ENCODE measurements at regions not wholly inside any gene's neighbourhood (a gene's known extent, or its start where the extent isn't known, plus 50 kb on each side); places are given as distances from the start of the nearest gene placed in this dataset.
"Not testable (repeated sequence)": the region's sequence is repeated elsewhere in the genome, so short reads cannot be mapped to it uniquely, and the experiment has no call there.

DNA sequence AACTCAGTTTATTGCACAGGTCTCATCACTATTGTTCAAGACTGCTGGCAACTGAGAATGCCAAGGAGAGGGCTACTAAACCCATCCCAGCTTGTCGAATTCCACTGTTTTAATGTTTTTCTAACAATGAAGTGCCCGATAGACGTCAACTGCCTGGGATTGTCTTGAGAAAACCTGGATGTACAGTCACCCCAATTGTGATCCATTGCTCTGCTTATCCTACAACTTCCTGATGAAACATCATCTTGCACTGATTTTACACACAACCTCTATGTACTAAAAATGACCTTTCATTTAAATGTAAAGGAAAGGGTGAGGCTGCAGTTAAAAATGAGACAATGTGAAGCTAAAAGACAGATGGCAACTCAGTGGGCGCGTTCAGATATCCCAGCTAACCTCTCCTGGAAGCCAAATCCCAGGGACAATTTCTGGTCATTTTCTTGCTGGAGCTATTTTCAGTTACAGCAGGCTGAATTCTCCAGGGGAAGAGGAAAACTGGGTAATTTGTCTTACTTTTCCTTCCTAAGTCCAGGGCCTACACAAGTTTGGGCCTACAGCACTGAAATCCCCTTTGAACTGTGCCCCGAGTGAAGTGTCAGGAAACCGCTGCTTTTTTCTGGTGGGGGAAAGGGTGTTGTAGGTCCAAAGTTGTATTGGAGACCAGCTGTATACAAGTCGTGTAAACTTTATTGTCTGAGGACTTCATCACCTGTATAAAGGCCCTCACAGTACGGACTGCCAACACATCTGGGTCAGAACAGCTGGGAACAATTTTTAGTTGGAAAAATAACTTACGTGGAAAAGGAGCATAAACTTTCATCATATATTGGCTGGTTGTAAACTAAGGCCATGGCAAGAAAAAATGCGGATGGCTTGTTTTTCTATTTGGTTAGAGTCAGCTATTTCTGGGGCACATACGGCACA lies 68.9 kb upstream of the LTBP1 start (continued):
- TF ChIP-seq POLR2AphosphoS5 (IDR thresholded peaks at IDR 0.05; ENCODE audit: low read depth, low read length) (no peak), FOSL1 (IDR thresholded peaks at IDR 0.05; ENCODE audit: insufficient read depth, low read depth, low read length) (no peak), SRF (IDR thresholded peaks at IDR 0.05; ENCODE audit: low read depth, low read length) (no peak), NRF1 (IDR thresholded peaks at IDR 0.05; ENCODE audit: low read depth, low read length) (no peak)

- H2BK5ac ChIP-seq (ENCODE audit: low read depth, low read length); H3K14ac ChIP-seq (ENCODE audit: insufficient read length); H4K20me1 ChIP-seq (replicated peaks in 1 of 2; ENCODE audit: control insufficient read depth in 1 of 2, insufficient read depth in 2 of 2, low read length in 2 of 2); H3K79me1 ChIP-seq (ENCODE audit: low read depth, low read length); H3K9me3 ChIP-seq (ENCODE audit: insufficient read depth in 2 of 2, low read depth in 1 of 2, low read length in 1 of 2); H3K4me1 ChIP-seq (replicated peaks in 1 of 4; ENCODE audit: control insufficient read depth in 3 of 4, insufficient read depth in 4 of 4, low read length in 3 of 4); H4K91ac ChIP-seq (replicated peaks; ENCODE audit: insufficient read length, low read length); H2BK15ac ChIP-seq (ENCODE audit: low read length); H3K79me2 ChIP-seq (ENCODE audit: control insufficient read depth in 1 of 2, insufficient read depth in 2 of 2, low read length in 2 of 2); H2BK12ac ChIP-seq (ENCODE audit: low read depth, low read length); H3K9ac ChIP-seq (replicated peaks in 1 of 4; ENCODE audit: extremely low read depth in 1 of 4, low read depth in 3 of 4, low read length in 3 of 4); H2AK5ac ChIP-seq (ENCODE audit: low read depth, low read length); H3K4me2 ChIP-seq (ENCODE audit: insufficient read depth in 1 of 2, low read depth in 2 of 2, low read length in 2 of 2); DNase-seq (ENCODE audit: low read depth in 1 of 2, low spot score in 2 of 2); H2AFZ ChIP-seq (ENCODE audit: low read length); H3K18ac ChIP-seq (ENCODE audit: extremely low read depth, low read length); H3K23ac ChIP-seq (ENCODE audit: insufficient read length); H2BK20ac ChIP-seq (ENCODE audit: low read length); H4K5ac ChIP-seq (ENCODE audit: insufficient read length, low read depth, low read length); H3K23me2 ChIP-seq (ENCODE audit: low read depth, low read length); H3K27me3 ChIP-seq (replicated peaks in 1 of 4; ENCODE audit: control insufficient read depth in 3 of 4, extremely low read depth in 1 of 4, insufficient read depth in 3 of 4, low read length in 3 of 4); H4K8ac ChIP-seq (ENCODE audit: extremely low read depth, insufficient read depth, low read length); H3K4ac ChIP-seq (replicated peaks; ENCODE audit: insufficient read length, low read depth, low read length); H3K4me3 ChIP-seq (ENCODE audit: extremely low read depth in 1 of 4, insufficient read depth in 2 of 4, low read depth in 3 of 4, low read length in 4 of 4); H2BK120ac ChIP-seq (replicated peaks; ENCODE audit: low read depth, low read length); FAIRE-seq; H3K56ac ChIP-seq (replicated peaks; ENCODE audit: insufficient read length, low read depth, low read length); POLR2A ChIA-PET (ENCODE audit: partially characterized antibody); H3K27ac ChIP-seq (ENCODE audit: low read depth, low read length); CTCF ChIA-PET (ENCODE audit: partially characterized antibody); H3K36me3 ChIP-seq (ENCODE audit: control insufficient read depth in 2 of 4, insufficient read depth in 4 of 4, low read length in 3 of 4): not testable (repeated sequence)
- WGBS, 2 experiments (ENCODE audit: extremely low coverage in 1 of 2, insufficient coverage in 1 of 2, insufficient read length in 1 of 2, insufficient replicate concordance in 2 of 2, low coverage in 1 of 2, low lambda C conversion rate in 2 of 2, missing lambda C conversion rate in 1 of 2) = 92% methylated on average over 6 of the region's 7 CpGs; no CpG with 5 or more reads in 1 of the 2 experiments
These were observed 66.8 kb upstream of the LTBP1 start for GRCh38 chr2:32879943-32880342.
